ENCODE measurements at regions not wholly inside any gene's neighbourhood (a gene's known extent, or its start where the extent isn't known, plus 50 kb on each side); places are given as distances from the start of the nearest gene placed in this dataset.

DNA sequence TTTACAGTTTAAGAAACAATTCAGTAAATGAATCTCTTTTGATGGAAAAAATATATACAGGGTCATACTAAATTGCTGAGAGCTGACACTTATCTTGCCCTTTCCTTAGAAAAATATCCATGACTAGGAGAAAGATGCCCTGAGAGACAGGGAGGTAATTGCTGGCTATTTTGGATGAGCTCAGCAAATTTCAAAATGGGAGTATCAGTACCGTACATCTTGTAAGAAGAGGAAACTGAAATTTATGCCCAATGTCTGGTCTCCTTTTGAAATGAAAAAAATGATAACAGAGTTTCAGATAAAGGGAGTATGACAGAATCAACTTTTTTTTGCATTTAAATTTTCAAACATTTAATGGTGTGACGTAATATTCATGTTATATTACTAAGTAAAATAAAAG is 415.8 kb upstream of the CDH10 start:
- Histone ChIP-seq H4K20me1 (ENCODE audit: insufficient read depth) (no peaks in the 10 kb centered on the region), H3K9me2 (no peaks in the 10 kb centered on the region), H3K4me1 (ENCODE audit: control insufficient read depth in 1 of 2, insufficient read depth in 2 of 2, low read depth in 1 of 2, low read length in 1 of 2) (no peaks in the 10 kb centered on the region), H3K4me2 (no peak overlapping the region), H3K9me3 (no peaks in the 10 kb centered on the region), H3K36me3 (replicated peaks in 1 of 2; ENCODE audit: control insufficient read depth in 1 of 2, insufficient read depth in 2 of 2, low read length in 1 of 2) (no peaks in the 10 kb centered on the region), H3K27ac (ENCODE audit: low read depth in 2 of 2, low read length in 1 of 2) (no peak overlapping the region), H3K9ac (no peak overlapping the region), H3F3A (replicated peaks; ENCODE audit: insufficient read depth) (no peaks in the 10 kb centered on the region), H3K4me3 (ENCODE audit: low read depth in 2 of 2, low read length in 1 of 2) (no peak overlapping the region), H3K27me3 (ENCODE audit: insufficient read depth) (no peaks in the 10 kb centered on the region), H2AFZ (ENCODE audit: low read depth) (no peak overlapping the region), H3K79me2 (ENCODE audit: insufficient read depth) (no peaks in the 10 kb centered on the region)
- ChIA-PET POLR2A (no interaction called here), CTCF (interaction anchor here (0.7 kb wide), 1 partner anchor 29 kb away, joined by 3 read pairs; no protein-coding TSS in a partner anchor)
- DNase-seq: no peak
- TF ChIP-seq SIN3A (IDR thresholded peaks at IDR 0.05; ENCODE audit: borderline replicate concordance, low read depth, low read length) (no peak), RFX5 (IDR thresholded peaks at IDR 0.05; ENCODE audit: low read length) (no peak), TCF12 (IDR thresholded peaks at IDR 0.05) (no peak), NFIC (IDR thresholded peaks at IDR 0.05; ENCODE audit: borderline replicate concordance) (no peak), SMC3 (IDR thresholded peaks at IDR 0.05; ENCODE audit: low read depth, low read length) (no peak), EZH2phosphoT487 (IDR thresholded peaks at IDR 0.05; ENCODE audit: borderline replicate concordance, low read depth) (no peak), GATA2 (CRISPR knock-in tag; IDR thresholded peaks at IDR 0.05) (no peak), RCOR1 (IDR thresholded peaks at IDR 0.05; ENCODE audit: low read length) (no peak), POLR2AphosphoS5 (IDR thresholded peaks at IDR 0.05; ENCODE audit: low read depth, low read length) (no peak), GABPA (IDR thresholded peaks at IDR 0.05; ENCODE audit: low read depth) (no peak), RAD21 (IDR thresholded peaks at IDR 0.05; ENCODE audit: low read length) (no peak), CHD2 (IDR thresholded peaks at IDR 0.05; ENCODE audit: low read length, partially characterized antibody) (no peak), JUND (IDR thresholded peaks at IDR 0.05) (no peak), EP300 (IDR thresholded peaks at IDR 0.05; ENCODE audit: borderline replicate concordance in 1 of 2, low read depth in 1 of 2, low read length in 1 of 2) (no peak)
- TF ChIP-seq, protein P1, sequence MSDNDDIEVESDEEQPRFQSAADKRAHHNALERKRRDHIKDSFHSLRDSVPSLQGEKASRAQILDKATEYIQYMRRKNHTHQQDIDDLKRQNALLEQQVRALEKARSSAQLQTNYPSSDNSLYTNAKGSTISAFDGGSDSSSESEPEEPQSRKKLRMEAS (IDR thresholded peaks at IDR 0.05; ENCODE audit: low read depth): no peak
- TF ChIP-seq, protein P2, sequence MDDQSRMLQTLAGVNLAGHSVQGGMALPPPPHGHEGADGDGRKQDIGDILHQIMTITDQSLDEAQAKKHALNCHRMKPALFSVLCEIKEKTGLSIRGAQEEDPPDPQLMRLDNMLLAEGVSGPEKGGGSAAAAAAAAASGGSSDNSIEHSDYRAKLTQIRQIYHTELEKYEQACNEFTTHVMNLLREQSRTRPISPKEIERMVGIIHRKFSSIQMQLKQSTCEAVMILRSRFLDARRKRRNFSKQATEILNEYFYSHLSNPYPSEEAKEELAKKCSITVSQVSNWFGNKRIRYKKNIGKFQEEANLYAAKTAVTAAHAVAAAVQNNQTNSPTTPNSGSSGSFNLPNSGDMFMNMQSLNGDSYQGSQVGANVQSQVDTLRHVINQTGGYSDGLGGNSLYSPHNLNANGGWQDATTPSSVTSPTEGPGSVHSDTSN (IDR thresholded peaks at IDR 0.05): no peak
- TF ChIP-seq, protein P3, sequence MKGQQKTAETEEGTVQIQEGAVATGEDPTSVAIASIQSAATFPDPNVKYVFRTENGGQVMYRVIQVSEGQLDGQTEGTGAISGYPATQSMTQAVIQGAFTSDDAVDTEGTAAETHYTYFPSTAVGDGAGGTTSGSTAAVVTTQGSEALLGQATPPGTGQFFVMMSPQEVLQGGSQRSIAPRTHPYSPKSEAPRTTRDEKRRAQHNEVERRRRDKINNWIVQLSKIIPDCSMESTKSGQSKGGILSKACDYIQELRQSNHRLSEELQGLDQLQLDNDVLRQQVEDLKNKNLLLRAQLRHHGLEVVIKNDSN (IDR thresholded peaks at IDR 0.05; ENCODE audit: borderline replicate concordance, low read depth): no peak
- 6% methylated on average over 2 of the region's 2 CpGs for WGBS (ENCODE audit: low lambda C conversion rate)

DNA sequence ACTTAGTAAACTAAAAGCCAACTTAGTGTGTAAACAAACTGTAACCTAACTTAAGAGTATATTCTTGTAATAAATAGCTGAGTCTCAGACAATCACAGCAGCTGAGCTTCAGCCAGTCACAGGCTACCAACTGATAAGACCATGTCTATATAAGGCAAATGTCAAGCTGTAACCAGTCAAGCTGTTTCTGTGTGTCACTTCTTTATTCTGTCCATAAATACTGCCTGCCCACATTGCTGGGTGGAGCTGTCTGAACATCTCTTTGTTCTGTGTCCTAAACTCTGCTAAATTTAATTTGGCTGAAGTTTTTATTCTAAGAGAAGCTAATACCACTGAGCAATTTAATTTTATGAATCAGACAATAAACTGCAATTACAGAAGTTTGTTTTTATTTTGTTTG is 412.1 kb upstream of the CDH10 start:
- Histone ChIP-seq H2AFZ (ENCODE audit: low read depth) (no peak overlapping the region), H4K20me1 (ENCODE audit: insufficient read depth) (no peaks in the 10 kb centered on the region), H3K9ac (no peak overlapping the region), H3K9me3 (no peaks in the 10 kb centered on the region), H3K4me3 (ENCODE audit: low read depth in 2 of 2, low read length in 1 of 2) (no peak overlapping the region), H3K9me2 (no peaks in the 10 kb centered on the region), H3K36me3 (replicated peaks in 1 of 2; ENCODE audit: control insufficient read depth in 1 of 2, insufficient read depth in 2 of 2, low read length in 1 of 2) (no peaks in the 10 kb centered on the region), H3K27me3 (ENCODE audit: insufficient read depth) (no peaks in the 10 kb centered on the region), H3K79me2 (ENCODE audit: insufficient read depth) (no peaks in the 10 kb centered on the region), H3F3A (replicated peaks; ENCODE audit: insufficient read depth) (no peaks in the 10 kb centered on the region), H3K27ac (ENCODE audit: low read depth in 2 of 2, low read length in 1 of 2) (no peak overlapping the region), H3K4me1 (ENCODE audit: control insufficient read depth in 1 of 2, insufficient read depth in 2 of 2, low read depth in 1 of 2, low read length in 1 of 2) (no peaks in the 10 kb centered on the region), H3K4me2 (no peak overlapping the region)
- CTCF ChIA-PET: no interaction called here
- POLR2A ChIA-PET: no interaction called here
- no peak for DNase-seq
- TF ChIP-seq, protein P4, sequence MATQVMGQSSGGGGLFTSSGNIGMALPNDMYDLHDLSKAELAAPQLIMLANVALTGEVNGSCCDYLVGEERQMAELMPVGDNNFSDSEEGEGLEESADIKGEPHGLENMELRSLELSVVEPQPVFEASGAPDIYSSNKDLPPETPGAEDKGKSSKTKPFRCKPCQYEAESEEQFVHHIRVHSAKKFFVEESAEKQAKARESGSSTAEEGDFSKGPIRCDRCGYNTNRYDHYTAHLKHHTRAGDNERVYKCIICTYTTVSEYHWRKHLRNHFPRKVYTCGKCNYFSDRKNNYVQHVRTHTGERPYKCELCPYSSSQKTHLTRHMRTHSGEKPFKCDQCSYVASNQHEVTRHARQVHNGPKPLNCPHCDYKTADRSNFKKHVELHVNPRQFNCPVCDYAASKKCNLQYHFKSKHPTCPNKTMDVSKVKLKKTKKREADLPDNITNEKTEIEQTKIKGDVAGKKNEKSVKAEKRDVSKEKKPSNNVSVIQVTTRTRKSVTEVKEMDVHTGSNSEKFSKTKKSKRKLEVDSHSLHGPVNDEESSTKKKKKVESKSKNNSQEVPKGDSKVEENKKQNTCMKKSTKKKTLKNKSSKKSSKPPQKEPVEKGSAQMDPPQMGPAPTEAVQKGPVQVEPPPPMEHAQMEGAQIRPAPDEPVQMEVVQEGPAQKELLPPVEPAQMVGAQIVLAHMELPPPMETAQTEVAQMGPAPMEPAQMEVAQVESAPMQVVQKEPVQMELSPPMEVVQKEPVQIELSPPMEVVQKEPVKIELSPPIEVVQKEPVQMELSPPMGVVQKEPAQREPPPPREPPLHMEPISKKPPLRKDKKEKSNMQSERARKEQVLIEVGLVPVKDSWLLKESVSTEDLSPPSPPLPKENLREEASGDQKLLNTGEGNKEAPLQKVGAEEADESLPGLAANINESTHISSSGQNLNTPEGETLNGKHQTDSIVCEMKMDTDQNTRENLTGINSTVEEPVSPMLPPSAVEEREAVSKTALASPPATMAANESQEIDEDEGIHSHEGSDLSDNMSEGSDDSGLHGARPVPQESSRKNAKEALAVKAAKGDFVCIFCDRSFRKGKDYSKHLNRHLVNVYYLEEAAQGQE (IDR thresholded peaks at IDR 0.05; ENCODE audit: low read depth, low read length): no peak
- no peak for TF ChIP-seq POLR2AphosphoS5 (IDR thresholded peaks at IDR 0.05; ENCODE audit: low read depth, low read length)
- TF ChIP-seq FOXJ3 (CRISPR knock-in tag; IDR thresholded peaks at IDR 0.05): no peak
- no peak for TF ChIP-seq TEAD4 (IDR thresholded peaks at IDR 0.05; ENCODE audit: borderline replicate concordance, insufficient read depth)
- no peak for TF ChIP-seq RAD21 (IDR thresholded peaks at IDR 0.05; ENCODE audit: low read length)
- no peak for TF ChIP-seq TAF1 (IDR thresholded peaks at IDR 0.05; ENCODE audit: borderline replicate concordance, low read depth, low read length)
- TF ChIP-seq, protein P3 (IDR thresholded peaks at IDR 0.05; ENCODE audit: borderline replicate concordance, low read depth): no peak
- TF ChIP-seq, protein P5, sequence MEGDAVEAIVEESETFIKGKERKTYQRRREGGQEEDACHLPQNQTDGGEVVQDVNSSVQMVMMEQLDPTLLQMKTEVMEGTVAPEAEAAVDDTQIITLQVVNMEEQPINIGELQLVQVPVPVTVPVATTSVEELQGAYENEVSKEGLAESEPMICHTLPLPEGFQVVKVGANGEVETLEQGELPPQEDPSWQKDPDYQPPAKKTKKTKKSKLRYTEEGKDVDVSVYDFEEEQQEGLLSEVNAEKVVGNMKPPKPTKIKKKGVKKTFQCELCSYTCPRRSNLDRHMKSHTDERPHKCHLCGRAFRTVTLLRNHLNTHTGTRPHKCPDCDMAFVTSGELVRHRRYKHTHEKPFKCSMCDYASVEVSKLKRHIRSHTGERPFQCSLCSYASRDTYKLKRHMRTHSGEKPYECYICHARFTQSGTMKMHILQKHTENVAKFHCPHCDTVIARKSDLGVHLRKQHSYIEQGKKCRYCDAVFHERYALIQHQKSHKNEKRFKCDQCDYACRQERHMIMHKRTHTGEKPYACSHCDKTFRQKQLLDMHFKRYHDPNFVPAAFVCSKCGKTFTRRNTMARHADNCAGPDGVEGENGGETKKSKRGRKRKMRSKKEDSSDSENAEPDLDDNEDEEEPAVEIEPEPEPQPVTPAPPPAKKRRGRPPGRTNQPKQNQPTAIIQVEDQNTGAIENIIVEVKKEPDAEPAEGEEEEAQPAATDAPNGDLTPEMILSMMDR (IDR thresholded peaks at IDR 0.05): no peak
- no peak for TF ChIP-seq GABPA (IDR thresholded peaks at IDR 0.05; ENCODE audit: low read depth)

Measured in SK-N-SH (cell line).